GM21447 (cell line): ENCODE measurements at regions not wholly inside any gene's neighbourhood (a gene's known extent, or its start where the extent isn't known, plus 50 kb on each side); places are given as distances from the start of the nearest gene placed in this dataset.

Source experiments
- ATAC-seq: cut with Tn5 transposase; IDR thresholded peaks from one replicate; pipeline ENCODE4 v1.9.1; 2021; ENCODE audit not compliant: unreplicated experiment

- ATAC-seq: no peak
Observed at GRCh38 chr13:39100996-39101738, 62.9 kb downstream of the NHLRC3 start.

- ATAC-seq: no peak
Observed at GRCh38 chr13:39102981-39103490, 64.8 kb downstream of the NHLRC3 start.

- no peak for ATAC-seq
Observed at GRCh38 chr13:39105110-39105509, 66.9 kb downstream of the NHLRC3 start.

GRCh38 chr13:39106216-39107005, 68.2 kb downstream of the NHLRC3 start:
- ATAC-seq: no peak

GRCh38 chr13:39107561-39107960, 69.3 kb downstream of the NHLRC3 start:
- ATAC-seq: no peak

- no peak for ATAC-seq
Observed at GRCh38 chr13:39108783-39109182, 70.5 kb downstream of the NHLRC3 start.

- ATAC-seq: no peak
Observed at GRCh38 chr13:39110518-39111097, 72.4 kb downstream of the NHLRC3 start.

- ATAC-seq: no peak
Observed at GRCh38 chr13:39111145-39111544, 72.9 kb downstream of the NHLRC3 start.

- ATAC-seq: no peak
Observed at GRCh38 chr13:39119422-39119821, 81.2 kb downstream of the NHLRC3 start.

GRCh38 chr13:39123578-39123977, 85.3 kb downstream of the NHLRC3 start:
- ATAC-seq: no peak

- no peak for ATAC-seq
Observed at GRCh38 chr13:39129213-39129612, 91.0 kb downstream of the NHLRC3 start.

- ATAC-seq: no peak
Observed at GRCh38 chr13:39130301-39130700, 92.0 kb downstream of the NHLRC3 start.

- ATAC-seq: no peak
Observed at GRCh38 chr13:39132286-39133230, 94.3 kb downstream of the NHLRC3 start.

- no peak for ATAC-seq
Observed at GRCh38 chr13:39133781-39134180, 95.5 kb downstream of the NHLRC3 start.

- no peak for ATAC-seq
Observed at GRCh38 chr13:39134574-39134973, 96.3 kb downstream of the NHLRC3 start.

GRCh38 chr13:39144391-39144790, 106.1 kb downstream of the NHLRC3 start:
- ATAC-seq: no peak

- ATAC-seq: no peak
Observed at GRCh38 chr13:39144941-39145533, 106.8 kb downstream of the NHLRC3 start.

GRCh38 chr13:39148513-39148961, 110.3 kb downstream of the NHLRC3 start:
- ATAC-seq: no peak

- no peak for ATAC-seq
Observed at GRCh38 chr13:39149896-39150295, 111.6 kb downstream of the NHLRC3 start.

GRCh38 chr13:39154041-39154440, 115.8 kb downstream of the NHLRC3 start:
- no peak for ATAC-seq
